ENCODE measurements at regions not wholly inside any gene's neighbourhood (a gene's known extent, or its start where the extent isn't known, plus 50 kb on each side); places are given as distances from the start of the nearest gene placed in this dataset.

DNA sequence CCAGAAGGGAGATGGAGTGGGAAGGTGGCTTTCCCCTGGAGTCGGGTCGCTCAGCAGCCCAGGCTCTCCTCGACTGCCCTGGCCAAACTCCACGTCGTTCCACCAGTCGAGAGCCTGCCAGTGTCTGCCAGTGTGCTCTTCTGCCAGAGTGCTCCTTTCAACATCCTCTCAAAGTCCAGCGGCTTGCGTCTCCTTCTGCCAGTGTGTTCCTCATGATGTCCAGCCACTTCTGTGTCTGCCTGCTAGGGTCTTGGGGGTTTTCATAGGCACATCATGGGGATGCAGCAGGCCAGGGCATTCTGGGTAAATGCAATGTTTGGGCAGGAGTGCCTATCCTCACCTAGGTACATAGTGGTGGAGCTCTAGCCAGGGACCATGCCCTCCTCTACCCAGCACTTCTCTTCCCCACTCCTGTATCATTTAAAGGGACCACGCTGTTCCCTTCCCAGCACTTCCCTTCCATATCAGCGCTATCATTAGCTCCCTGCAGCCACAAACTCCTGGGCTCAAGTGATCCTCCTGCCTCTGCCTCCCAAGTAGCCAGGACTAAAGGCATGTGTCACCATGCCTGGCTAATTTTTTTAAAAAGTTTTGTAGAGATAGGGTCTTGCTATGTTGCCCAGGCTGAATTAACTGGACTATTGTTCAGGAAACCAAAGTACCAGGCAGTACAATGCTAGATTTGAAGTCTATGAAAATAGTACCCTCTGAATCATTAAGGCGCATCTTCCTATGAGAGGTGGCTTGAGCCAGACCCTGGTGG lies 62.9 kb upstream of the CLDN5 start:
- TF ChIP-seq NFRKB (IDR thresholded peaks at IDR 0.05), result no peak
- no peak for TF ChIP-seq SP1 (IDR thresholded peaks at IDR 0.05)
- TF ChIP-seq FOXM1 (IDR thresholded peaks at IDR 0.05; ENCODE audit: borderline replicate concordance), result no peak
- TF ChIP-seq TARDBP (IDR thresholded peaks at IDR 0.05), result no peak
- no peak for TF ChIP-seq CTBP1 (IDR thresholded peaks at IDR 0.05; ENCODE audit: borderline replicate concordance)
- no peak for TF ChIP-seq FOXA1 (IDR thresholded peaks at IDR 0.05)

Data from HEK293T (cell line).